ENCODE measurements at regions not wholly inside any gene's neighbourhood (a gene's known extent, or its start where the extent isn't known, plus 50 kb on each side); places are given as distances from the start of the nearest gene placed in this dataset.

DNA sequence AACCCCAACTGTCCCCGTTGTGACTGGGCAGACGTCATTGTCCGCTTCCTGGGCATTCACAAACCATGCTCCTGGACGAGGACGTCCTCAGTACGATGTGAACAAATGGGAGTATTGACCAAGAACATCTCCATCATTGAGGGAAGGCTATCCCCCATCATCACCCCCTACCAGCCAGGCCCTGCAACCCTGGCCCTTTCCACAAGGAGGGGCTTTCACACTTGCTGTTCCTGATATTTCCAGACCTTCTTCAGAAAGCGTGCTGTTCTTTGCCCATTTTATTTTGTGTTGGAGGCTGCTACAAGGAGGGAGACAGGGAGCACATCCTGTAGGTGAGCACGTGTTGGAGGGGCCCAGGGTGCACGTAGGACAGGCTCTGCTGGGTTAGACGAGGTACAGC is 277.0 kb upstream of the LRRC3B start:
- TF ChIP-seq, protein P1, sequence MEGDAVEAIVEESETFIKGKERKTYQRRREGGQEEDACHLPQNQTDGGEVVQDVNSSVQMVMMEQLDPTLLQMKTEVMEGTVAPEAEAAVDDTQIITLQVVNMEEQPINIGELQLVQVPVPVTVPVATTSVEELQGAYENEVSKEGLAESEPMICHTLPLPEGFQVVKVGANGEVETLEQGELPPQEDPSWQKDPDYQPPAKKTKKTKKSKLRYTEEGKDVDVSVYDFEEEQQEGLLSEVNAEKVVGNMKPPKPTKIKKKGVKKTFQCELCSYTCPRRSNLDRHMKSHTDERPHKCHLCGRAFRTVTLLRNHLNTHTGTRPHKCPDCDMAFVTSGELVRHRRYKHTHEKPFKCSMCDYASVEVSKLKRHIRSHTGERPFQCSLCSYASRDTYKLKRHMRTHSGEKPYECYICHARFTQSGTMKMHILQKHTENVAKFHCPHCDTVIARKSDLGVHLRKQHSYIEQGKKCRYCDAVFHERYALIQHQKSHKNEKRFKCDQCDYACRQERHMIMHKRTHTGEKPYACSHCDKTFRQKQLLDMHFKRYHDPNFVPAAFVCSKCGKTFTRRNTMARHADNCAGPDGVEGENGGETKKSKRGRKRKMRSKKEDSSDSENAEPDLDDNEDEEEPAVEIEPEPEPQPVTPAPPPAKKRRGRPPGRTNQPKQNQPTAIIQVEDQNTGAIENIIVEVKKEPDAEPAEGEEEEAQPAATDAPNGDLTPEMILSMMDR (IDR thresholded peaks at IDR 0.05; ENCODE audit: borderline replicate concordance, extremely low read depth, low read length, poor library complexity, severe bottlenecking), result no peak
- no peak for TF ChIP-seq EZH2 (IDR thresholded peaks at IDR 0.05; ENCODE audit: borderline replicate concordance, low read depth, low read length, severe bottlenecking)

All from DND-41 (cell line).